NCI-H69 (cell line): ENCODE measurements at regions not wholly inside any gene's neighbourhood (a gene's known extent, or its start where the extent isn't known, plus 50 kb on each side); places are given as distances from the start of the nearest gene placed in this dataset.
"Not testable (repeated sequence)": the region's sequence is repeated elsewhere in the genome, so short reads cannot be mapped to it uniquely, and the experiment has no call there.

Experiments
- DNase-seq: peaks from one replicate; lab custom pipeline; 2025; lab: John Stamatoyannopoulos, UW

DNA sequence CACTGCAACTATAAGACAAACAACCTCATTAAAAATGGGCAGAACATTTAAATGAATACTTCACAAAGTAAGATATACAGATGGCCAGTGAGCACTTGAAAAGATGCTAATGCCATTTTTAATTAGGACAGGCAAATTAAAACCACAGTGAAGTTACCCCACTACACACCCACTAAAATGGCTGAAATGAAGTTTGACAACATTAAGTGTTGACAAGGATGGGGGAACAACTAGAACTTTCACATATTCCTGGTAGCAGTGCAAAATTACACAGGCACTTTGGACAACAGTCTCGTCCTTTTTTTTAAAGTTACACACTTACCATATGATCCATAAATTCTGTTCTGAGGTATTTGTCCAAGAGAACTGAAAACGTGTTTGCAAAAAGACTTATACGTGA is 278.9 kb upstream of the DIO3 start:
- no peak for DNase-seq

GRCh38 chr14:101284711-101285110 is 276.6 kb upstream of the DIO3 start:
- no peak for DNase-seq

DNA sequence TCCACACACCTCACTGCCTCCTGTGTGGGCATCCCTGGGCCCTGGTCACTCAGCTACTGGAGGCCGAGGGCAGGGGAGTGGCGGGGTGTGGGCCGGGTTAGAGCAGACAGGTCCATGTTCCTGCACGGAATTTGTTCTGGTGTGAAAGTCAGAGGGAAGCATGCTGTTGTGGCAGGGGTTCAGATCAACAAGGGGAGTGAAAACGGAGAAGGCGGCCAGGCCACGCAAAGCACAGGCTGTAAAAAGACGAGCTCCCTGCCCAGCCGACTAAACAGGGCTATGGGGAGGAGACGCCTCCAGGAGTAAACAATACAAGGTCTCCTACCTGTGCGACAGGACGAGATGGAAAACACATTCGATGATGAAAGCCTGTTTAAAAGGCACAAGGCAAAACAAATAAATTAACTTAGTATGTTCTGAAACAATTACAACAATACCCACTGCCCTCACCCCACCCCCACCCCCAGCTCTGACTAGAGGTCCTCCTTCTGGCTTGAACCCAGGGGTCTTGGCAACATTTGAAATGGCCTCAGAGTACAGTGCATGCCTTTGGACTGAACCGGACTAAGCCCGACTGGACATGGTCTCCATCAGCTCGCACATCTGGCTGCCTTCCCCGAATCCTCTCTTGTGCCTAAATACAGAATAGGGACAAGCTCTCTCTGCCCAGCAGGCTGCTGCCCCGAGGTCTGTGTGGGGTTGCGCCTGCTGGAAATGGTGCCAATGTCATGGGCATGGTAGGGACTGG is 274.9 kb upstream of the DIO3 start:
- no peak for DNase-seq

- no peak for DNase-seq
Measured at GRCh38 chr14:101288436-101289229, 272.7 kb upstream of the DIO3 start.

- no peak for DNase-seq
Measured at GRCh38 chr14:101289230-101289690, 272.0 kb upstream of the DIO3 start.

- DNase-seq: no peak
Measured at GRCh38 chr14:101289911-101290310, 271.4 kb upstream of the DIO3 start.

- no peak for DNase-seq
Measured at GRCh38 chr14:101290611-101291010, 270.7 kb upstream of the DIO3 start.

DNA sequence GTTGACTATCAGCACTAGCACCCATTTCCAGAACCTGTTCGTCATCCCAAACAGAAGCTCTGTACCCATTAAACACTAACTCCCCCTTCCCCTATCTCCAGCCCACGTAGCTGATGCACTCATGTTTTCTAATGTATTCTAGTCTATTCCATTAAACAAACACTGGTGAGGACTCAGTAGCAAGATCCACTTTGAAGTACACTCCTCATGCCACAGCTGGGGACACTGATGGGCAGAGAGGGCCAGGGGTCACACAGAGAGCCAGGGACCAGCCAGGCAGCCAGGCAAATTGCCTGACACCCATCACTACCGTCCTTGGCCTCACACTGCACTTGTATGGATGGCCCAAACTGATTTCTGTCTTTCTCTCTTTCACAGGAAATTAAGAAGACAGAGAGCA is 269.9 kb upstream of the DIO3 start:
- no peak for DNase-seq

- no peak for DNase-seq
Measured at GRCh38 chr14:101292448-101292847, 268.8 kb upstream of the DIO3 start.

DNA sequence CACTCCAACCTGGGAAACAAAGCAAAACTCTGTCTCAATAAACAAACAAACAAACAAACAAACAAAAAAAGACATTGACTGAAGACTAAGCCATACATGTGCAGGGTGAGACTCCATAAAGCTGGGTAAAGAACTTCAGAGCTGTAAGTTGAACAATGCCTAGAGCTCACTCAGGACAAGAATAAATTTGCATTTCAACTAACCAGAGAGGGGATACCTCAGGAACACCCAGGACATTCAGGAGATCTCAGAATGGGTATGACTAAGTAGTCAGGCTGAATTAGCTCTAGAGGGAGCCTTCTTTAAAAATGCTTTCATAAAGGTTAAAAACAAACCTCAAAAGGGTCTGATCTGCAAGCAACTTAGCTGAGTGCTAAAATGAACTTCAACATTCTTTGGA is 267.7 kb upstream of the DIO3 start:
- DNase-seq: no peak

GRCh38 chr14:101294136-101294535 is 267.2 kb upstream of the DIO3 start:
- DNase-seq: no peak

DNA sequence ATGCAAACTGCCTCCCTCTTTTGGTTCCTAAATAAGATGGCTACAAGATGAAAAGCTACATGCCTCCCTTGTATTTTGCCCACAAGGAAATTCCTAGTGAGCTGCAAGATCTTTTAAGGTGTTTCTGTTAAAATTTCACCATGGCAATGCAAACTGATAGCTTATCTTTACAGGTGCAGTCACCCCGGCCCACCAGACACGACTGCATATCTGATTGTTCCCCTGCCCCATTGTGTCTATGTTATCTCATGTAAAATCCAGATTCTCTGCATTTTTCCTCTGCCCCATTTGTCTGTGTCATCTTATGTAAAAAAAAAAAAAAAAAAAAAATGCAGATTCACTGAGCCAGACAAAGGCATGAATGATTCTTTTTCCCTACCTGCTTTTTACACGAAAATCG is 261.5 kb upstream of the DIO3 start:
- not testable (repeated sequence) for DNase-seq

- DNase-seq: no peak
Measured at GRCh38 chr14:101301011-101301410, 260.3 kb upstream of the DIO3 start.

- DNase-seq: not testable (repeated sequence)
Measured at GRCh38 chr14:101307162-101307561, 254.1 kb upstream of the DIO3 start.

- DNase-seq: not testable (repeated sequence)
Measured at GRCh38 chr14:101311186-101311585, 250.1 kb upstream of the DIO3 start.

DNA sequence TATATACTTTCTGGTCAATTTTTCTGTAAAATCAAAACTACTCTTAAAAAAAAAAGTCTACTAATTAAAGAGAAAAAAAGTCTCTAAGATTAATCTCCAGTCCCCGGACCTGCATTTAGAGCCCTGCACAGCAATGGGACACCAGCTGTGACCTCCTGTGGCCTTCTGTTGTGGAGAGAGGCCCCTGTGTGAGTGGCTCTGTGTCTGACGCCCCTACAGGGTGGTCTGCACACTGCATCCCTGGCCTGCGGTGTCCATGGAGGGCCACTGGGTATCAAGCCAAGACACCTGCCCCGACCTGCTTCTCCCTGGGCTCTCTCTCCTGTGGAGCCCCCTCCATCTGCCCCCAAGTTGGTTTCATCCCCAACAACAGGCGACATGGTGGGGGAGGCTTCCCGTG is 248.0 kb upstream of the DIO3 start:
- DNase-seq: peak; percentile 7

DNA sequence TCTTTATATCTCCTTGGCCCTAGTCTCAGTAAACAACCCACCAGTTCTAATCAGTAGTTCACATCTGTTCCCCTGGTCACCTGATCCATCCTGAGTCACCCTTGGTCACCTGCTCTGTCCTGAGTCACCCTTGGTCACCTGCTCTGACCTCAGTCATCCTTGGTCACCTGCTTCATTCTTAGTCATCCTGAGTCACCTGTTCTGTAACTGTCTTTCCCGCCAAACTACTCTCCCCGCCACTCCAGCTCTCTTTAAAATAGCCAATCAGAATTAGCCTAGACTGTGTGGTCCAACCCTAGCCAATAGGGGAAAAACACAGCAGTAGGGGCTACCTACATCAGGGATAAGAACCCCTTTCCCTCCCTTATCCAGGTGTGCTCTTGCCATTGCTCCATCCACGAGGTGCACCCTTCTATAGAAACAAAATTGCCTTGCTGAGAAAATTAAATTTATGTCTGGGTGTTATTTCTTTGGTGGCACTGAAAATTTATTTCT is 245.4 kb upstream of the DIO3 start:
- DNase-seq: no peak

- no peak for DNase-seq
Measured at GRCh38 chr14:101318271-101318670, 243.0 kb upstream of the DIO3 start.

DNA sequence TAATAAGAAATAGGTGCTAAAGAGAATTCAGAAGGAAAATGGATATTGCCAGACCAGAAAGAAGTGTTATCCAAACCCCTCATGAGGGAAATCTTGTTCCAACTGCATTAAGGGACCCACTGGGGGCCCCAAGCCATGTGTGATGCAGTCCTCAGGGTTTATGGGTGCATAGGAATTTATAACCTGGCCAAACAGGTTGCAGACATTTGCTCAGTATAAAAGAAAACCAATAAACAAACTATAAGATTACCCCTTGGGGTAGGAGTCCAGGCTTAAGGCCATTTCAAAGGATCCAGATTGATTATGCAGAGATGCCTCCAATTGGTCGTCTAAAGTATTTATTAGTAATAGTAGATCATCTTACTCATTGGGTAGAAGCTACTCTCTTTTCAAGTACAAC is 240.9 kb upstream of the DIO3 start:
- DNase-seq: no peak

DNA sequence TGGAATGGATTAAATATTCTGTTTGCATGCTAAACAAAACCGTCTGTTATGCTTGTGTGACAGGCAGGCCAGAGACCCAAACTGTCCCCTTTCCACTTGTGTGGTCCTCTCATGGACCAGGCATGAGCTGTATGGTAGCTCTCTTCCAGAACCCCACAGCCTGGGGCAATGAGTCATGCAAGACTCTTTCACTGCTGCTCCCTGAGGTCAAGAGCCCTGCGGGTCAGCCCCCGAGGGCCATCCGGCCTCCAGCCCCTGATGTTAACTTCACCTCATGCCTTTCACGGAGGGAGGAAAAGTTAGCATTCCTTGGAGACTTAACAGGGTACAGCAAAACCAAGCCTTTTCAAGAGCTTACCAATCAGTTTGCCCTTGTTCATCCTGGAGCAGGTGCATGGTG is 239.1 kb upstream of the DIO3 start:
- DNase-seq: no peak

DNA sequence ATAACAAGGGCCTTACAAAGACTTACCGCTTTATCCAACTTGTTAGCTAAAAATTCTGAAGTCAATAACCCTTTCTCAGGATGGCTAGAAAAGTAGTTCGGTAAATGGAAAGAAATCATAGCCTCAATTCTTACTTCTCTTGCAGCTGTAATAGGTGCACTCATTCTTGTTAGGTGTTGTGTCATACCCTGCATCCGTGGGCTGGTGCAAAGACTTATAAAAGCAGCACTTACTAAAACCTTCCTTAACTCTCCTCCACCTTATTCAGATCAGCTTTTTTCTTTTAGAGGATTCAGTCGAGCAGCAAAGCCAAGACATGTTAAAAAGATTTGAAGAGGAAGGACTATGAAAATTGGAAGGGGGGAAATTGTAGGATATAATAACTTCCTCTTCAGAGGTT is 238.2 kb upstream of the DIO3 start:
- no peak for DNase-seq

GRCh38 chr14:101323614-101324235 is 237.6 kb upstream of the DIO3 start:
- DNase-seq: not testable (repeated sequence)

- DNase-seq: no peak
Measured at GRCh38 chr14:101325319-101325718, 236.0 kb upstream of the DIO3 start.
